Activated naive CD8-positive, alpha-beta T cell (primary cell): ENCODE measurements at regions not wholly inside any gene's neighbourhood (a gene's known extent, or its start where the extent isn't known, plus 50 kb on each side); places are given as distances from the start of the nearest gene placed in this dataset.
A peak's percentile ranks its signal among the peaks of the same experiment; 100 is the strongest.

Source experiments
- H3K27ac Mint-ChIP-seq: one replicate; pipeline ENCODE4 v1.8.0; 2021; ENCODE audit warnings: mixed read lengths
- H3K27me3 Mint-ChIP-seq: one replicate; pipeline ENCODE4 v1.8.0; 2021; ENCODE audit warnings: mixed read lengths
- H3K36me3 Mint-ChIP-seq: one replicate; pipeline ENCODE4 v1.8.0; 2021; ENCODE audit warnings: mixed read lengths
- H3K4me1 Mint-ChIP-seq: one replicate; pipeline ENCODE4 v1.8.0; 2021; ENCODE audit warnings: low read depth, mixed read lengths
- H3K4me3 Mint-ChIP-seq: one replicate; pipeline ENCODE4 v1.8.0; 2021; ENCODE audit warnings: mild to moderate bottlenecking, mixed read lengths
- H3K9me3 Mint-ChIP-seq: one replicate; pipeline ENCODE4 v1.8.0; 2021; ENCODE audit warnings: low read depth, mixed read lengths

- H3K27me3 Mint-ChIP-seq = peaks cover 5% of the 10 kb centered on the region
- no peaks in the 10 kb centered on the region for H3K9me3 Mint-ChIP-seq
- H3K36me3 Mint-ChIP-seq = no peaks in the 10 kb centered on the region
- H3K4me1 Mint-ChIP-seq = no peaks in the 10 kb centered on the region
- no peak overlapping the region for H3K4me3 Mint-ChIP-seq
- no peak overlapping the region for H3K27ac Mint-ChIP-seq
Measured at GRCh38 chr6:16973545-16974386, 128.1 kb upstream of the STMND1 start.

- Mint-ChIP-seq H3K36me3 (no peaks in the 10 kb centered on the region), H3K4me1 (no peaks in the 10 kb centered on the region), H3K9me3 (no peaks in the 10 kb centered on the region), H3K27ac (no peak overlapping the region), H3K4me3 (no peak overlapping the region), H3K27me3 (peaks cover 5% of the 10 kb centered on the region)
Measured at GRCh38 chr6:16973051-16973450, 128.8 kb upstream of the STMND1 start.

- Mint-ChIP-seq H3K4me3 (no peak overlapping the region), H3K9me3 (no peaks in the 10 kb centered on the region), H3K27ac (no peak overlapping the region), H3K4me1 (no peaks in the 10 kb centered on the region), H3K36me3 (no peaks in the 10 kb centered on the region), H3K27me3 (peaks cover 2% of the 10 kb centered on the region)
Measured at GRCh38 chr6:16972535-16972934, 129.3 kb upstream of the STMND1 start.

- Mint-ChIP-seq H3K27ac (no peak overlapping the region), H3K4me1 (peaks cover 2% of the 10 kb centered on the region), H3K36me3 (peaks cover 3% of the 10 kb centered on the region), H3K27me3 (peaks cover 8% of the 10 kb centered on the region), H3K4me3 (no peak overlapping the region), H3K9me3 (no peaks in the 10 kb centered on the region)
Measured at GRCh38 chr6:16969699-16970655, 131.9 kb upstream of the STMND1 start.

- no peak overlapping the region for H3K4me3 Mint-ChIP-seq
- peaks cover 3% of the 10 kb centered on the region for H3K36me3 Mint-ChIP-seq
- no peaks in the 10 kb centered on the region for H3K9me3 Mint-ChIP-seq
- peaks cover 7% of the 10 kb centered on the region for H3K4me1 Mint-ChIP-seq
- H3K27ac Mint-ChIP-seq = no peak overlapping the region
- peaks cover 12% of the 10 kb centered on the region for H3K27me3 Mint-ChIP-seq
Measured at GRCh38 chr6:16968101-16968500, 133.7 kb upstream of the STMND1 start.

- Mint-ChIP-seq H3K4me3 (no peak overlapping the region), H3K27me3 (peaks cover 12% of the 10 kb centered on the region), H3K4me1 (peaks cover 7% of the 10 kb centered on the region), H3K36me3 (peaks cover 3% of the 10 kb centered on the region), H3K9me3 (no peaks in the 10 kb centered on the region), H3K27ac (no peak overlapping the region)
Measured at GRCh38 chr6:16967470-16967817, 134.4 kb upstream of the STMND1 start.

GRCh38 chr6:16966791-16967469 is 134.9 kb upstream of the STMND1 start:
- Mint-ChIP-seq H3K4me3 (no peak overlapping the region), H3K36me3 (peaks cover 3% of the 10 kb centered on the region)

GRCh38 chr6:16965689-16966088 is 136.2 kb upstream of the STMND1 start:
- Mint-ChIP-seq H3K4me1 (peaks cover 11% of the 10 kb centered on the region), H3K27ac (no peak overlapping the region), H3K36me3 (peaks cover 3% of the 10 kb centered on the region), H3K9me3 (no peaks in the 10 kb centered on the region), H3K4me3 (no peak overlapping the region), H3K27me3 (peaks cover 10% of the 10 kb centered on the region)

More at GRCh38 chr6:16966791-16967469, 134.9 kb upstream of the STMND1 start:
- H3K9me3 Mint-ChIP-seq = no peaks in the 10 kb centered on the region
- peaks cover 11% of the 10 kb centered on the region for H3K4me1 Mint-ChIP-seq
- H3K27ac Mint-ChIP-seq = no peak overlapping the region
- peaks cover 12% of the 10 kb centered on the region for H3K27me3 Mint-ChIP-seq

GRCh38 chr6:16964553-16965499 is 137.0 kb upstream of the STMND1 start:
- peaks cover 11% of the 10 kb centered on the region for H3K4me1 Mint-ChIP-seq
- H3K4me3 Mint-ChIP-seq = no peak overlapping the region
- H3K27me3 Mint-ChIP-seq = peaks cover 10% of the 10 kb centered on the region
- H3K9me3 Mint-ChIP-seq = no peaks in the 10 kb centered on the region
- H3K36me3 Mint-ChIP-seq = peaks cover 3% of the 10 kb centered on the region
- no peak overlapping the region for H3K27ac Mint-ChIP-seq

GRCh38 chr6:16961577-16961976 is 140.3 kb upstream of the STMND1 start:
- Mint-ChIP-seq H3K27ac (no peak overlapping the region), H3K4me1 (peaks cover 18% of the 10 kb centered on the region), H3K27me3 (peaks cover 7% of the 10 kb centered on the region), H3K4me3 (no peak overlapping the region), H3K36me3 (peaks cover 3% of the 10 kb centered on the region), H3K9me3 (no peaks in the 10 kb centered on the region)

- Mint-ChIP-seq H3K4me1 (peaks cover 24% of the 10 kb centered on the region), H3K4me3 (no peak overlapping the region), H3K9me3 (no peaks in the 10 kb centered on the region), H3K27me3 (peaks cover 3% of the 10 kb centered on the region), H3K36me3 (no peaks in the 10 kb centered on the region), H3K27ac (no peak overlapping the region)
Measured at GRCh38 chr6:16959789-16960188, 142.1 kb upstream of the STMND1 start.

GRCh38 chr6:16956361-16956760 is 145.5 kb upstream of the STMND1 start:
- peak overlapping the region; percentile 78 for H3K27ac Mint-ChIP-seq
- peak overlapping the region; percentile 2 for H3K4me3 Mint-ChIP-seq
- H3K36me3 Mint-ChIP-seq = no peaks in the 10 kb centered on the region
- no peaks in the 10 kb centered on the region for H3K9me3 Mint-ChIP-seq
- H3K27me3 Mint-ChIP-seq = peaks cover 2% of the 10 kb centered on the region
- peaks cover 21% of the 10 kb centered on the region for H3K4me1 Mint-ChIP-seq

GRCh38 chr6:16955899-16956298 is 146.0 kb upstream of the STMND1 start:
- Mint-ChIP-seq H3K4me3 (peak overlapping the region; percentile 2), H3K4me1 (peaks cover 24% of the 10 kb centered on the region), H3K9me3 (no peaks in the 10 kb centered on the region), H3K27me3 (peaks cover 2% of the 10 kb centered on the region), H3K27ac (peak overlapping the region; percentile 78), H3K36me3 (no peaks in the 10 kb centered on the region)

- Mint-ChIP-seq H3K27me3 (peaks cover 2% of the 10 kb centered on the region), H3K4me3 (no peak overlapping the region), H3K27ac (no peak overlapping the region), H3K4me1 (peaks cover 28% of the 10 kb centered on the region), H3K36me3 (no peaks in the 10 kb centered on the region), H3K9me3 (no peaks in the 10 kb centered on the region)
Measured at GRCh38 chr6:16953905-16954304, 147.9 kb upstream of the STMND1 start.
